Anterior cingulate cortex (tissue), 58 donors: ENCODE measurements at regions not wholly inside any gene's neighbourhood (a gene's known extent, or its start where the extent isn't known, plus 50 kb on each side); places are given as distances from the start of the nearest gene placed in this dataset.

ENCODE experiments used
- DNase-seq, 58 donors: peaks; one replicate each; lab custom pipeline; 2025; lab: John Stamatoyannopoulos, UW

- no peak for DNase-seq
Measured at GRCh38 chr4:126251169-126251568, 936.4 kb downstream of the FAT4 start.

GRCh38 chr4:126262665-126263064 lies 947.9 kb downstream of the FAT4 start:
- DNase-seq, result no peak

GRCh38 chr4:126264839-126265238 lies 950.1 kb downstream of the FAT4 start:
- DNase-seq, result no peak

DNA sequence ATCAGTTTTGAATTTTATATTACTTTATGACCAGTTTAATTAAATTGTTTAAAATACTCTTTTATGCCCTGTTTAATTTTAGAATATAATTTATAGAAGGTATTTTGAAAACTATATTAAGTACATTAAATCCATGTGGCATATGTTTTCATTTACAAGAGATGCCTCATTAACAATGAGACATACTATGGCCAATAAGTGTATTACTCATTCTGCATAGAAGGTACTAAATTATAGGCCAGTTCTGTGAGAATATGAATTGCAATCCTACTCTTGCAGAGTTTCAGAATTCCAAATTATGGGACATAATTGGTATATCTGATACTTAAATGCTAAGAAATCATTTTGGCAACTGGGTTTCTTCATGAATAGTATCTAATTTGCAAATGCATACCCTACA lies 951.1 kb downstream of the FAT4 start:
- no peak for DNase-seq

DNA sequence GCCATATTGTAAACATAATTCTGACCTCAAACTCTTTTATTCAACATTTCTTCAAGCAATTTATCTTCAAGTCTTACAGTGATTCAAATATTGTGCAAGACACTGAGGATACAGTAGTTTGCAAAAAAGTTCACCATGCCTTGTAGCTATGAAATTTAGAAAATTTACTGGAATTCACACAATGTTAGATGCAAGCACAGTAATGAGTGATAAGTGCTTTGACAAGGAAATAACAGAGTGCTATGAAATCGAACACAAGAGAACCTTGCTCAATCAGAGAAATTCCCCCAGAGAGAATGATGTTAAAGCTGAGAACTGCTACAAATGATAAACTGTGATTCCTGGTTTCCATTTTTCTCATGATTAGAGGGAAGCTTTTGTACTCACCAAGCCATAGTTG lies 952.9 kb downstream of the FAT4 start:
- no peak for DNase-seq

- DNase-seq, result no peak
Measured at GRCh38 chr4:126268106-126268505, 953.4 kb downstream of the FAT4 start.

GRCh38 chr4:126269106-126269505 lies 954.4 kb downstream of the FAT4 start:
- no peak for DNase-seq

GRCh38 chr4:126271292-126271691 lies 956.5 kb downstream of the FAT4 start:
- no peak for DNase-seq

- no peak for DNase-seq
Measured at GRCh38 chr4:126273746-126274145, 959.0 kb downstream of the FAT4 start.

DNA sequence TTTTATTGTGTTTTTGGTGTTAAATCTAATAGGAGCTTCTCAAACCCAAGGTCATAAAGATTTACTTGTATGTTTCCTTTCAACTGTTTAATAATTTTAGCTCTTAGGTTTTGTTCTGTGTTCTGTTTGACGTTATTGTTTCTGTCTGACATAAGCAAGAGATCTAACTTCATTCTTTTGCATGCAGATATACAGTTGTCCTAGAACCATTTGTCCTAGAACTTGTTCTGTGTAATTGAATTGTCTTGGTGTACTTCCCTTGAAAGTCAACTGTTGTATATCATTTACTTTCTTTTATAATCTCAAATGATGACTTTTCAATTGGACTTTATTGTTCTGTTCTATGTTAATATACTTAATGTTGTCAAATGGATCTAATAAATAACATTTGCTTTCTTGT lies 977.1 kb downstream of the FAT4 start:
- no peak for DNase-seq

GRCh38 chr4:126298271-126298670 lies 983.5 kb downstream of the FAT4 start:
- no peak for DNase-seq

DNA sequence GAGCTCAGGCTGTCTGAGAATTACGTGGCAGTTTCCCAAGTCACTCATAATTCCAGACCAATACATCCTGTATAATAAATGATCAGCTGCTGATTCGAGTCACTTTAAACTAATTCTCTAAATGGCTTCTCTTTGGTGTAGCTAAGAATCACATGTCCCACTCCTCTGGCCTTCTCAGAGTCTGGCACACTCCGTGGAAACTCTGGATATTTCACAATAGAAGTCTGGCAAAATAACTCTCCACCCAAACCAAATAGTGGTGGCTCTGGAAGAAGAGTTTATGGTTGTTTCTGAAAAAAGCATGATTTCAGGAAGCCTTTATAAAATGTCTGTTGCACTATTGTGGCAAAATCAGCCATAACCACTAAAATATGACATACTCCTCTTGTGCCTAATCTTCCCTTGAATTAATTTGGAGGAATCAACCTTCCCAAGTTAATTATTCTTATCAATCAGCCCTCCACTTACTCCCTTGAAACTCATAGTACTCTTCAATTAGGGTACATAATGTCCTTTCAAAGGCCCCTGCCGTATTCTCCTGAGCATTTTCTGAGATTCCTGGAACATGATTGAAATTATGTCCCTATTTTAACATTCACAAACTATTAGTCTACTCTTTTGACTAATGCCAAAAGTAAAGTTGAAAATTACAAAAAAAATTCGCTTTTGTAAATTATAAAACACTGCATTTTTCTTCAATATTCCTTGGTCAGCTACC lies 991.6 kb downstream of the FAT4 start:
- DNase-seq, result no peak

GRCh38 chr4:126318376-126318775 lies 1003.6 kb downstream of the FAT4 start:
- no peak for DNase-seq

GRCh38 chr4:126328914-126329313 lies 1014.2 kb downstream of the FAT4 start:
- no peak for DNase-seq

- DNase-seq, result no peak
Measured at GRCh38 chr4:126338548-126338947, 1023.8 kb downstream of the FAT4 start.

DNA sequence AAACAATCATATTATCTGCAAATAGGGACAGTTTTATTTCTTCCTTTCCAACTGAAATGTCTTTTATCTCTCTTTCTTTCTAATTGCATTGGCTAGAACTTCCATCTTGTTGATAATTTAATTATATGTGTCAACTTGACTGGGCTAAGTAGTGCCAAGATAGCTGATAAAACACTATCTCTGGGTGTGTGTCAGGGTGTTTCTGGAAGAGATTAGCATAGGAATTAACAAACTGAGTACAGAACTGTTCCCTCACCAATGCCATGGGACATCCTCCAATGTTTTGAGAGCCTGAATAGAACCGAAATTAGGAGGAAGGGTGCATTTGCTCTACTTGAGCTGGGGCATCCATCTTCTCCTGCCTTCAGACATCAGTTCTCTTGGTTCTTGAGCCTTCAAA lies 1027.2 kb downstream of the FAT4 start:
- no peak for DNase-seq

DNA sequence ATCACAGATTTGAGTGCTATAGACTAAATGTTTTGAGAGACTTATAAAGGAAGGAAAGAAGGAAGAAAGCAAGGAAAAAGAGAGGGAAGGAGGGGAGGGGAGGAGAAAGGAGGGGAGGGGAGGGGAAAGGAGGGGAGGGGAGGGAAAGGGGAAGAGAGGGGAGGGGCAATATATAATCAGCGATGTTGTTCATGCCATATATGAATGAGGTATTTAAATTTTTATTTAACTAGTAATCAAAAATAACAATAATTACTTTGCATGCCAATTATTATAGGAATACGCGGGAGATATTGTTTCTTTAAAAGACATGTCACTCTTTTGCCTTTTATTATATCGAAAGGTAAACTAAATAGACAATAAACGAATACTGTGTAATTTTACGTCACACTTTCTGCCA lies 1029.7 kb downstream of the FAT4 start:
- no peak for DNase-seq

DNA sequence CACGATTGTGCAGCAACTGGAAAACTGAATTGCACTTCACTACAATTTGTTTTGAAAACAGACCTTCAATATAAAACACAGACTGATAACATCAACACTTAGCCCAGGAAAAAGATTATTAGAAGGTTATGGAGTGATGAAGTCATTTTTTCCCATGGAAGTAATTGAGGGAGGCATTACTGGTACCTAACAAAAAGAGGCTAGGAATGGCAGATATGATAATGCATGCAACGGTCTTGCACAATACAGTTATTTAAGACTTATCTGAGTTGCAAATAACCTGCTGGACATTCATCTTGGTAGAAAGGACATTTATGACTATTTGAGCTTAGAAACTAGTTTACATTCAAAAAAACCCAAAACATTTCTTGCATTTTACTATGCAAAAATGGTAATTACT lies 1031.9 kb downstream of the FAT4 start:
- no peak for DNase-seq

GRCh38 chr4:126354784-126355183 lies 1040.0 kb downstream of the FAT4 start:
- no peak for DNase-seq

DNA sequence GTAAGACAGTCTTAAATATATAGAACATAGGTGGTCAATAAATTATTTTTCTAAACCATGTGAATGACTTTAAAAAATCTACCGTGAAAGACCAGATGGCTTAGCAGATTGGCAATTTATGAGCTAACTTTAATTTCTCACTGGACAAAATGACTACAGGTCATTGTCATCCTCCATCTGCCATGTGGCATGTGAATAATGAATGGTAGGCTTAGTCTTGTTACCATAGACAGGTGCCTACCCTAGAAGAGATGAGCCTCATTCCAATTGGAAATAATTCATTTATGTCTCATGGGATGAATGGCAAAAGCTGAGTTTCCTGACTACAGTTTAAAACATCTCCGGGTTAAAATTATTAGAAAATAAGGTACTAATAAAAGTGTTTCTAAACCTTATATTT lies 1043.3 kb downstream of the FAT4 start:
- no peak for DNase-seq

GRCh38 chr4:126361287-126361686 lies 1046.5 kb downstream of the FAT4 start:
- DNase-seq, result no peak

- DNase-seq, result no peak
Measured at GRCh38 chr4:126364311-126364911, 1049.7 kb downstream of the FAT4 start.

DNA sequence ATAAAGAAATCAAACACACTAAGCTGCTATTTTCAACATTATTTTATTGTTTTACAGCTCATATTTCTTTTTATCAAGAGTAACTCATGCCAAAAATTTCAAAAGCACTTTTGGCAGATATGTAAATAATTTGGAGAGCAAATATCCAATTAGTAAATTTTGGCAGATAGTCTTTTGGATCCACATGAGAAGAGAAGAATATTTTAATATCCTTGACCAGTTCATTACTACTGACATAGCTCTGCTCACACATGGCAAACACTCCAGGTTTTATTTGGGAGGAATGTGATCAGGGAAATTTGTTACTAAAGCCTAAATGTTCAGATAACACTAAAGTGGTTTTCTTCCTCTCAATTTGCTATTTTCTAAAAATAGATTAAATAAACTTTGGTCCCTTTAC lies 1054.3 kb downstream of the FAT4 start:
- DNase-seq, result no peak
